ENCODE measurements at regions not wholly inside any gene's neighbourhood (a gene's known extent, or its start where the extent isn't known, plus 50 kb on each side); places are given as distances from the start of the nearest gene placed in this dataset.

DNA sequence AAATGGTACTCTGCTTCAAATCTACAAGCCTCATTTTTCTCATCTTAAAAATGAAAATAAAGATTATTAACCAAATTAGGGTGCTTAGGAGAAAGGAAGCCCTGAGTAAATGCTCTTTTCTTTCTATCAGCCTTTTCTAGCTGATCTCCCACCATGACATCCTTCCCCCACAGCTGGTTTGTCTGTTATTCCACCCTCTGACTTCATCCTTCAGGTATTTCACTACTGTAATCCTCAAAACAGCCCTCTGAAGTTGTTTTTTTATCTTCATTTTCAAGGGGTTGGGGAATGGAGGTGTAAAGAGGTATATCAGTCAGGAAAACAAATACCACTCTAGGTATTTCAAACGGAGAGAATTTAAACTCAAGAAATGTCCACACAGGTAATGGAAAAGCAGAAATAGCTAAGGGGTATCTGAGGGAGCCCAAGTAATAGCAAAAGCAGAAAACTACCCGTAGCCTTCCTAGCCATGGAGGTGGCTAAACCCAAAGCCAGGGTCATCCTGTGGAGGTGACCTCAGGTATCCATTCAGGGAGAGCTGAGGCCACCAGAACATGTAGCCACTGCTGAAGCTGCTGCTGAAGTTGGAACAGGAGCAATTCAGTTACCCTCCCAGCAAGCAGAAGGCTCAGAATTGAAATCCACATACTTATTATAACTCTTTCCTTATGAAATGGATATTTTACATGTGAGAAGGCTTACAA is 990.9 kb upstream of the ACVR2A start:
- no peaks in the 10 kb centered on the region for H3K27me3 ChIP-seq (ENCODE audit: insufficient read depth, low read depth, severe bottlenecking)
- H3K9me3 ChIP-seq (ENCODE audit: severe bottlenecking): no peaks in the 10 kb centered on the region
- H3K36me3 ChIP-seq: no peaks in the 10 kb centered on the region
- no peak for DNase-seq
- no peak overlapping the region for H3K27ac ChIP-seq
- no peak overlapping the region for H3K4me3 ChIP-seq (ENCODE audit: low read depth, low read length)
- TF ChIP-seq, protein P1, sequence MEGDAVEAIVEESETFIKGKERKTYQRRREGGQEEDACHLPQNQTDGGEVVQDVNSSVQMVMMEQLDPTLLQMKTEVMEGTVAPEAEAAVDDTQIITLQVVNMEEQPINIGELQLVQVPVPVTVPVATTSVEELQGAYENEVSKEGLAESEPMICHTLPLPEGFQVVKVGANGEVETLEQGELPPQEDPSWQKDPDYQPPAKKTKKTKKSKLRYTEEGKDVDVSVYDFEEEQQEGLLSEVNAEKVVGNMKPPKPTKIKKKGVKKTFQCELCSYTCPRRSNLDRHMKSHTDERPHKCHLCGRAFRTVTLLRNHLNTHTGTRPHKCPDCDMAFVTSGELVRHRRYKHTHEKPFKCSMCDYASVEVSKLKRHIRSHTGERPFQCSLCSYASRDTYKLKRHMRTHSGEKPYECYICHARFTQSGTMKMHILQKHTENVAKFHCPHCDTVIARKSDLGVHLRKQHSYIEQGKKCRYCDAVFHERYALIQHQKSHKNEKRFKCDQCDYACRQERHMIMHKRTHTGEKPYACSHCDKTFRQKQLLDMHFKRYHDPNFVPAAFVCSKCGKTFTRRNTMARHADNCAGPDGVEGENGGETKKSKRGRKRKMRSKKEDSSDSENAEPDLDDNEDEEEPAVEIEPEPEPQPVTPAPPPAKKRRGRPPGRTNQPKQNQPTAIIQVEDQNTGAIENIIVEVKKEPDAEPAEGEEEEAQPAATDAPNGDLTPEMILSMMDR (IDR thresholded peaks at IDR 0.05; ENCODE audit: low read depth, low read length): no peak

DNA sequence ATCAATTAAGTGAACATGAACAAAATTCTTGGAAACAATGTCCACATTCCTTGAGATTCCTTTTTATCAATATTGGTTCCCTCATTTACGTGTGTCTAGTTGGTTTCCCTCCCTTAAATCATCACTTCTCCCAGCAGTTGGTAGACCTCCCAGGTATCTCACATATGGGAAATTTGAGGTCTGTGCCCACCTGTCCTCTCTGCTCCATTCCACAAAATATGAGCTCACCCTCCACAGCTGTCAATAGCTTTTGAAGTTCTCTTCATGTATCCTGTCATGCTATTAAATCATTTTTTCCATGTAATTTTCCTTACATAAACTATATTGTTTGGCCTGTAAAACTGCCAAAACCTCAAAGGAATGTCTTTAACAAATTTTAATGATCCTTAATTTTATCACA is 992.2 kb upstream of the ACVR2A start:
- Histone ChIP-seq H3K36me3 (no peaks in the 10 kb centered on the region), H3K4me3 (ENCODE audit: low read depth, low read length) (no peak overlapping the region), H3K9me3 (ENCODE audit: severe bottlenecking) (no peaks in the 10 kb centered on the region), H3K27me3 (ENCODE audit: insufficient read depth, low read depth, severe bottlenecking) (no peaks in the 10 kb centered on the region), H3K27ac (no peak overlapping the region)
- DNase-seq: no peak
- TF ChIP-seq, protein P1 (IDR thresholded peaks at IDR 0.05; ENCODE audit: low read depth, low read length): no peak

DNA sequence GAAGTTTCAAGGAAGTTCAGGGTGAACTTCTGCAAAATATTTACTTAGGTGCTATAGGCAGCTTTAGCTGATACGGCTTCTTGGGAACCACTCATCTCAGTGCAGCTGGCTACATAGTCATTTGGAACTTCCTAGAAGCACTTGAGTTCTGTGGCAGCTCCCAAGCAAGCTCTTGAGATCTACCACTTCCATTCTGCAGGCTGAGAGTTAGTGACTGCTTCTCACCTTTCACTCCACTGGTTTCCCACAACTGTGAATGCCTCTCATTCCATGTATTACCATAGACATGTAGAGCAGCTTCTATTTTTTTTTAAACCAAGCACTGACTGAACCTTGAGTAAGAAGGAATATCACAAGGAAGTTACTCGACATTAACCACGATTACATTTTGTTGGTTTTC is 994.1 kb upstream of the ACVR2A start:
- TF ChIP-seq, protein P1 (IDR thresholded peaks at IDR 0.05; ENCODE audit: low read depth, low read length): no peak
- no peaks in the 10 kb centered on the region for H3K36me3 ChIP-seq
- no peak overlapping the region for H3K4me3 ChIP-seq (ENCODE audit: low read depth, low read length)
- no peak overlapping the region for H3K27ac ChIP-seq
- no peak for DNase-seq
- H3K27me3 ChIP-seq (ENCODE audit: insufficient read depth, low read depth, severe bottlenecking): no peaks in the 10 kb centered on the region
- H3K9me3 ChIP-seq (ENCODE audit: severe bottlenecking): no peaks in the 10 kb centered on the region

DNA sequence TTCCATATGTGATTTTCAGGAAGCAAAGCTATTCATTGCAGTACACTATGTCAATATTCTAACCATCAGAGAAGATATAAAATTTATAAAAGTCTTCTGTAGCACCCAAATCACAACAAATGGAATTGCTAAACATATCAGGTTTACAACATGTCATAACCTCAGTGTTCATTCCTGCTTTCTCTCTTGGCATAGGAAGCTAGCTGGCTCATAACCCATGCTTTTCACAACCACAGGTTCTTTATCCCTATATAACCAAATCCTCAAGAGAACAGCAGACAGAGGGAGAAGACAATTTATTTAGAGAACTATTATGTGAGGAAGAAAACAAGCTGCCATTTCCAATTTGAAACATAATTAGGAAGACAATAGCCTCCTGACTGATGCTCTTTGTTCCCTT is 997.0 kb upstream of the ACVR2A start:
- Histone ChIP-seq H3K4me3 (ENCODE audit: low read depth, low read length) (no peak overlapping the region), H3K27ac (no peak overlapping the region), H3K9me3 (ENCODE audit: severe bottlenecking) (no peaks in the 10 kb centered on the region), H3K36me3 (no peaks in the 10 kb centered on the region), H3K27me3 (ENCODE audit: insufficient read depth, low read depth, severe bottlenecking) (no peaks in the 10 kb centered on the region)
- TF ChIP-seq, protein P1 (IDR thresholded peaks at IDR 0.05; ENCODE audit: low read depth, low read length): no peak
- DNase-seq: no peak

DNA sequence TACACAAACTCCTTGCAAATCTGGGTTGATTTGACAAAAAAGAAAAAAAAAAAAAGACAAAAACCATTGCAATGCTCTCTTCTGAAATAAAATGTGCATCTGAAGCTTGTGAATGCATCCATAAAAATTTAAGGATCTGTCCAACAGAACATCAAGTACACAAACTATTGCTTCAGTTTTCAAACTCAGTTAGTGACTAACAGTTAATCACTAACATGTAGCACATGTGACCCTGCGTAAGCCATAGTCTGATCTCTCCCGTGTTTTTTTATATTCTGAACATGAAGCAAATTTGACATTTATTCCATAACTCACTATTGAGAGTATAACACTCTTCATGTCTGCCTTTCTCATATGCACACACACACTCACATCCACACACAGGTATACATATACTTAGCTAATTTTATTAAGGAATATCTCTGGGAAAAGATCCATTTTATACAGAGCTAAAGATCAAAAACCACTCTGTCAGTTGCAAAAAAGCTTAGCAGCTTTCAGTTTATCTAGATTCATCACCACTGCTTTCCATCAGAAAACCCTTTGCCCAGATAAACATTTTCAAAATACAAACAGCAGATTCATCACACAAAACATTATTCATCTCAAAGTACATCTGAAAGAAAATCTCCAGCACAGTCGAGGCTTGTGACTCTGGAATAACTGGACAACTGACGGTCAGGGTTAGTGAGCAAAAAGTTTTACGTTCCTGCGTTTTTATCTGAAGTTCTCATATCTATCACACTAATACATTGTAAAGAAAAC is 1000.4 kb upstream of the ACVR2A start:
- Histone ChIP-seq H3K36me3 (no peaks in the 10 kb centered on the region), H3K27ac (no peak overlapping the region), H3K9me3 (ENCODE audit: severe bottlenecking) (no peaks in the 10 kb centered on the region), H3K27me3 (ENCODE audit: insufficient read depth, low read depth, severe bottlenecking) (no peaks in the 10 kb centered on the region), H3K4me3 (ENCODE audit: low read depth, low read length) (no peak overlapping the region)
- no peak for DNase-seq
- TF ChIP-seq, protein P1 (IDR thresholded peaks at IDR 0.05; ENCODE audit: low read depth, low read length): no peak

All from WERI-Rb-1 (cell line).